Common myeloid progenitor, CD34-positive (primary cell): ENCODE measurements at regions not wholly inside any gene's neighbourhood (a gene's known extent, or its start where the extent isn't known, plus 50 kb on each side); places are given as distances from the start of the nearest gene placed in this dataset.

Experiments
- CTCF ChIA-PET: fragments of 350-600 bp; sonication (Branson Sonifier 250); formaldehyde crosslinking; loops from one replicate; lab custom pipeline; 2021; ENCODE audit warnings: antibody characterized with exemption; lab: Charles Lee
- POLR2A ChIA-PET: fragments of 350-600 bp; sonication (Branson Sonifier 250); formaldehyde crosslinking; loops from one replicate; lab custom pipeline; 2021; ENCODE audit warnings: antibody characterized with exemption; lab: Charles Lee
- DNase-seq, 3 donors: peaks; one replicate each; pipeline versions ENCODE4 v3.0.0 to v3.0.0-alpha.2; 2013
- H3K27ac ChIP-seq, 2 experiments: 1 replicate in 1 of 2; 2 replicates in 1 of 2; pipeline ENCODE4 v1.7.0; 2013; ENCODE audit warnings: inconsistent platforms in 2 of 2, low read length in 2 of 2, mild to moderate bottlenecking in 2 of 2, low read depth in 1 of 2, moderate library complexity in 1 of 2; ENCODE audit not compliant: severe bottlenecking in 2 of 2, insufficient read depth in 1 of 2, poor library complexity in 1 of 2
- H3K27me3 ChIP-seq, 5 experiments: replicated peaks in 2 of 5; 1 replicate in 3 of 5; 2 replicates in 2 of 5; pipeline versions ENCODE4 v1.6.1 to v1.7.0; 2013; ENCODE audit warnings: low read length in 4 of 5, mild to moderate bottlenecking in 2 of 5, moderate library complexity in 2 of 5, inconsistent platforms in 1 of 5; ENCODE audit not compliant: insufficient read depth in 5 of 5, control insufficient read depth in 4 of 5
- H3K36me3 ChIP-seq, 4 experiments: 1 replicate in 2 of 4; 2 replicates in 2 of 4; pipeline versions ENCODE4 v1.6.1 to v1.7.0; 2013; ENCODE audit warnings: low read length in 3 of 4, control low read depth in 1 of 4, mild to moderate bottlenecking in 1 of 4; ENCODE audit not compliant: control insufficient read depth in 4 of 4, insufficient read depth in 4 of 4
- H3K4me1 ChIP-seq, 4 experiments: 1 replicate in 3 of 4; 2 replicates in 1 of 4; pipeline versions ENCODE4 v1.6.1 to v1.7.1; 2013; ENCODE audit warnings: low read length in 3 of 4, mild to moderate bottlenecking in 3 of 4, control low read depth in 1 of 4, inconsistent platforms in 1 of 4, moderate library complexity in 1 of 4; ENCODE audit not compliant: control insufficient read depth in 4 of 4, insufficient read depth in 4 of 4; ENCODE audit errors: control extremely low read depth in 1 of 4
- H3K4me3 ChIP-seq, 7 experiments: 1 replicate in 4 of 7; 2 replicates in 3 of 7; pipeline versions ENCODE4 v1.5.1 to v1.7.0; 2013; ENCODE audit warnings: mild to moderate bottlenecking in 7 of 7, low read length in 6 of 7, moderate library complexity in 6 of 7, inconsistent platforms in 2 of 7, low read depth in 2 of 7, control low read depth in 1 of 7; ENCODE audit not compliant: insufficient read depth in 4 of 7, control insufficient read depth in 1 of 7; ENCODE audit errors: extremely low read depth in 1 of 7
- H3K9me3 ChIP-seq, 5 experiments: 1 replicate in 4 of 5; 2 replicates in 1 of 5; pipeline versions ENCODE4 v1.6.1 to v1.7.1; 2013; ENCODE audit warnings: low read length in 4 of 5, mild to moderate bottlenecking in 2 of 5, inconsistent platforms in 1 of 5, low read depth in 1 of 5, moderate library complexity in 1 of 5; ENCODE audit not compliant: control insufficient read depth in 4 of 5, insufficient read depth in 2 of 5; ENCODE audit errors: control extremely low read depth in 1 of 5
- WGBS: methylation state at CpG from one replicate; pipeline ENCODE4 v1.1.5; 2013; ENCODE audit not compliant: insufficient coverage; 5-methylcytosine and 5-hydroxymethylcytosine counted together

DNA sequence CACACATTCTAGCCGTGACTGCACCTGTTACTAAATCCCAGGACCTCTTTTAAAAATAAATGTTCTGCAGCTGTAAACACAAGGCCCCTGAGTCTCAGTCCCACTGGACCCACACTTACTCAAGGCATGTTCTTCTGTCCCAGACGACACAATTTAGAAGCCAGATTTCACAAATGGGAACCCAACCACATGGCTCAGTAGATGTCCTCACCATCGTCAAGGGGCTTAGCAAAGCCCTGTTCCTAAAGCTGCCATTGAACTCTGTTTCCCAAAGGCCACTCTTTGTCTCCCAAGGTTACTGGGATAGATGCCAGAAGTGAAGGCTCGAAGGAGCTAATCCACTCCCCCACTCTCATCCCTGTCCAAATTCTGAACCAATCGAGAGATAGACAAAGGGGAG, 301.0 kb downstream of the GALR1 start:
- ChIA-PET POLR2A (no interaction called here), CTCF (no interaction called here)
- DNase-seq, result no peak

DNA sequence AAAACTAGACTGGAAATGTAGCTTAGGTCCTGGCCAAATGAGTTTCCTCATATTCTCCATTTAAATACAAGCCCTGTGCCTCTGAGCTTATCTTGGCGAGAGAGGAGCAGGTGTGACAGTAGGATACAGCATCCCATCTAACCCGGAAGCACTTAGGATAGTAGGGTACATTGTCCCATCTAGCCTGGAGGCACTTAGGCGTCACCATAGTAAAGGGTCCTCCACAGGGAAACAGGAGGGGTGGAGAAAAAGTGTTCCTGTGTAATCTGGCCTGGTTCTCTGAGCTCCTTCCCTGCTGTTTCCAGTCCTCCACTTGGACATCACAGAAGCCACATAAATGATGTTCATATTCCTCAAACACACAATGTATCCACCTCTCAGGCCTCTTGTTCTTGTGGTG, 301.4 kb downstream of the GALR1 start:
- ChIA-PET CTCF (no interaction called here), POLR2A (no interaction called here)
- WGBS, result 100% methylated on average over 1 of the region's 3 CpGs
- H3K9me3 ChIP-seq, result no peaks in the 10 kb centered on the region
- no peaks in the 10 kb centered on the region for H3K36me3 ChIP-seq
- no peak overlapping the region for H3K27ac ChIP-seq
- no peaks in the 10 kb centered on the region for H3K4me1 ChIP-seq
- no peak overlapping the region for H3K4me3 ChIP-seq
- no peak for DNase-seq
- no peaks in the 10 kb centered on the region for H3K27me3 ChIP-seq

More for the DNA sequence above, 301.0 kb downstream of the GALR1 start:
- Histone ChIP-seq H3K4me1 (no peaks in the 10 kb centered on the region), H3K27me3 (no peaks in the 10 kb centered on the region), H3K4me3 (no peak overlapping the region), H3K36me3 (no peaks in the 10 kb centered on the region), H3K27ac (no peak overlapping the region), H3K9me3 (no peaks in the 10 kb centered on the region)
- WGBS, result 98% methylated on average over 3 of the region's 5 CpGs

DNA sequence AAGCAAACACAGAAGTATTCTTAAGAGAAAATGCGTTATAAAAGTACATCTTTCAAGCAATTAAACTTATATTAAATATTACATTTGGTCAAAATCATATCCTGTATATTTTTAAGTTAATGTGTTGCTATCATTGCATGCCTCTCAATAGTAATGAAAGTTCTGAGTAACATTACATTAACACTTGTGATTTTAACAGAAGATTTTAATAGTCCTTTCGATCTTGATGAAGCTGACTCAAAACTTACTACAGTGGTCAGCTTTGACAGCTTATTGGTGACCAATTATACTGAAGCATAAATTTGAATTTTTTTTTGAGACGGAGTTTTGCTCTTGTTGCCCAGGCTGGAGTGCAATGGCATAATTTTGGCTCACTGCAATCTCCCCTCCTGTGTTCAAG, 303.3 kb downstream of the GALR1 start:
- H3K4me3 ChIP-seq, result no peak overlapping the region
- 100% methylated on average over 2 of the region's 3 CpGs for WGBS
- DNase-seq, result no peak
- ChIA-PET CTCF (no interaction called here), POLR2A (no interaction called here)
- H3K27ac ChIP-seq, result no peak overlapping the region
- no peaks in the 10 kb centered on the region for H3K36me3 ChIP-seq
- H3K9me3 ChIP-seq, result no peaks in the 10 kb centered on the region
- H3K4me1 ChIP-seq, result no peaks in the 10 kb centered on the region
- H3K27me3 ChIP-seq, result no peaks in the 10 kb centered on the region

DNA sequence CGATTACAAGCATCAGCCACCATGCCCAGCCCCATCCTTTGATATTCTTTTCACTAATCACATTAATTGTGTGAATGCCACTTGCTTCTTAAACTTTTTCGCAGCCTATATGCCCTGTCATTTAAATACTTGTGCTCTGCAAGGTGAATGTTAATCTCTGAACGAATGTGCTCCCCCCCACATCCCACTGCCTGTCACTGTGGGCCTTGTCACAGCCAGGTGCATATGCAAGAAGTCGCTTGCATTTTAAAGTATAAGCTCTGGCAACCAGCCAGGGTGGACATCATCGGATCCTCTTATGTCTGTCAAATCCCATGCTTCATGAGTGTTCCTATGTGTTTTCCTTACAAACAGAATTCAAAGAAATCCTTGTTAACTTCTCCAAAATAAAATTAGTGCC, 304.4 kb downstream of the GALR1 start:
- Histone ChIP-seq H3K27me3 (no peaks in the 10 kb centered on the region), H3K4me3 (no peak overlapping the region), H3K36me3 (no peaks in the 10 kb centered on the region), H3K9me3 (no peaks in the 10 kb centered on the region), H3K4me1 (no peaks in the 10 kb centered on the region), H3K27ac (no peak overlapping the region)
- ChIA-PET POLR2A (no interaction called here), CTCF (no interaction called here)
- DNase-seq, result no peak
- WGBS, result 97% methylated on average over 4 of the region's 5 CpGs

DNA sequence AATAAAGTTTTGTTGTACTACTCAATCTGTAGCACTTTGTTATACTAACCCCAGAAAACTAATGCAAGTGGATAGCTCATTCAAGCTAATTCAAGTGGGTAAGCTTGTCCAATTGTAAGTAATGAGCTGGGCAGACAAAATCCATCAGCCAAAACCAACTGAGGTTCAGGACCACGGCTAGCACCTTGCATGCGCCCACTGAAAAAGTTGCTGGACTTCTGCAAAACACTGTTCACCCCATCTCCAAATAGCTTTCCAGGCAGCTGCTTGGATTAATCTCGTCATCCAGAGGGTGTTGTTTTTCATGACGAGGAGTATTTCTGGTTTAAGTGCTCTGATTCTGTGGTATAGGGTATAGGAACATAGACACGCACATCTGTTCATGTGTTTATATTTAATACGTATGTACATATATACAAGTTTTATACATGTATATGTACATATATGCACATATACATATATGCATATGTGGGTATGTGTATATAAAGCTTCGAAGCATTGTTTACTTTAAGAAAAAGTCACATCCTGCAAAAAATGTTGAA, 307.5 kb downstream of the GALR1 start:
- H3K9me3 ChIP-seq, result no peaks in the 10 kb centered on the region
- 88% methylated on average over 2 of the region's 7 CpGs for WGBS
- no peak overlapping the region for H3K27ac ChIP-seq
- peak in 2 of 3 donors; percentile 6 to 13 for DNase-seq
- H3K27me3 ChIP-seq, result no peaks in the 10 kb centered on the region
- no peaks in the 10 kb centered on the region for H3K4me1 ChIP-seq
- H3K4me3 ChIP-seq, result no peak overlapping the region
- H3K36me3 ChIP-seq, result no peaks in the 10 kb centered on the region
- ChIA-PET POLR2A (no interaction called here), CTCF (interaction anchor here (0.7 kb wide), 1 partner anchor 37 kb away, joined by 3 read pairs; no protein-coding TSS in a partner anchor)

DNA sequence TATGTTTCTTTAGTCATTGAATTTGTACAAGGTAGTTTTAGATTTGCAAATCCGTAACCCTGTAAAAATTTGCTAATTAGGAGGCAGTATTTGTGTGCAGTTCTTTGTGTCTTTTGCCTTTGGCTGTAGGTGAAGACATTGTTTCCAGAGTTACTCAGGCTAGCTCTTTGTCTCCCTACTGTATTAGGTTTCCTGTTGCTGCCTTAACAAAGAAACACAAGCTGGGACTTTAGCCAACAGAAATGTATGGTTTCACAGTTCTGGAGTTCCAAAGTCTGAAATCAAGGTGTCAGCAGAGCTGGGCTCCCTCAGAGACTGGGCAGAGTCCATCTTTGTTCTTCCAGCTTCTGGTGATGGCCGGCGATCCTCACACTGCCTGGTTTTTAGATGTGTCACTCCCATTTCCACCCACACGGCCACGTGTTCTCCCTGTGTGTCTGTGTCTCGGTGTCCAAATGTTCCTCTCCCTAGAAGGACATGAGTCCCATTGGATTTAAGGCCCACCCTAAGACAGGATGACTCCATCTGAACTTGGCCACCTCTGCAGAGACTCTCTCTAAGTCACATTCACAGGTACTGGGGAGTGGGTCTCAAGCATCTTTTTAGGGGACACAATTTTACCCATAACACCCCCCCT, 309.7 kb downstream of the GALR1 start:
- no peak overlapping the region for H3K27ac ChIP-seq
- WGBS, result 93% methylated on average over 5 of the region's 6 CpGs
- H3K9me3 ChIP-seq, result no peaks in the 10 kb centered on the region
- no peaks in the 10 kb centered on the region for H3K36me3 ChIP-seq
- H3K4me3 ChIP-seq, result no peak overlapping the region
- CTCF ChIA-PET, result no interaction called here
- no peak for DNase-seq
- no peaks in the 10 kb centered on the region for H3K27me3 ChIP-seq
- H3K4me1 ChIP-seq, result no peaks in the 10 kb centered on the region
- POLR2A ChIA-PET, result no interaction called here

DNA sequence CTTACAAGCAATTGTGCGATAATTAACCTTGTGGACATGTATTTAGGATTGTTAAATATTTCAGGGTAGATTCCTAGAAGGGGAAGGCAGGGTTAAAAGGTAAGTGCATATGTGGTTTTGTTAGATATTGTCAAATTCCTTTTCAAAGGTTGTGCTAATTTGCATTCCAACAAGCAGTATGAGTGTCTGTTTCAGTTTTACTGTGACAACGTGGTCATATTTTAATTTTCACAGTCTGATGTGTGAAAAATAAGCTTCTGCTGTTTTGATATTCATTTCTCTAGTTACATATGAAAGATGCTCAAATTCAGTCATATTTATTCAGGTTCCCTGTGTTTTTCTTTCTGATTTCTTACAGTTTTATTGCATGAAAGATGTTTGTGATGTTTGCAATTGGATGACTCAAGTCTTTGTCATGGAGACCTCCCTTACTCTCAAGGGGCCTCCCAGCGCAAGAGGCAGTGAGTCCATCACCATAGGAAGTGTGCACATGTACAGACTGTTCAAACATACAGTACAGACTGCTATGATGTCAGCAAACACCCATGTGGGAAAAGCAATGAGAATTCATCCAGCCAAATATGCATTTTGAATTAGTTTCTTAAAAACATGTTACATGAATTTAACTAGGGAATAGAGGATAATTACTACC, 310.8 kb downstream of the GALR1 start:
- no peak for DNase-seq
- H3K36me3 ChIP-seq, result no peaks in the 10 kb centered on the region
- no peaks in the 10 kb centered on the region for H3K9me3 ChIP-seq
- no peaks in the 10 kb centered on the region for H3K27me3 ChIP-seq
- no peak overlapping the region for H3K27ac ChIP-seq
- WGBS, result 100% methylated on average over 1 of the region's 3 CpGs
- CTCF ChIA-PET, result no interaction called here
- H3K4me3 ChIP-seq, result no peak overlapping the region
- POLR2A ChIA-PET, result no interaction called here
- no peaks in the 10 kb centered on the region for H3K4me1 ChIP-seq
